A673 (cell line): ENCODE measurements at regions not wholly inside any gene's neighbourhood (a gene's known extent, or its start where the extent isn't known, plus 50 kb on each side); places are given as distances from the start of the nearest gene placed in this dataset.

Source experiments
- EZH2 ChIP-seq: fragments of 200-600 bp; sonication (generic); IDR thresholded peaks from 2 replicates; pipeline ENCODE4 v1.6.1; 2017; ENCODE audit warnings: borderline replicate concordance, low read depth, mild to moderate bottlenecking, mixed read lengths, antibody characterized with exemption, low read length; ENCODE audit not compliant: poor library complexity, severe bottlenecking
- TF ChIP-seq, protein P1 (sequence below): fragments of 300-800, 200-600 bp; sonication (generic); conservative IDR thresholded peaks from 2 replicates; pipeline ENCODE4 v1.5.1; 2017; ENCODE audit warnings: low read depth, mild to moderate bottlenecking, antibody characterized with exemption, low read length, moderate library complexity, mixed read lengths

DNA sequence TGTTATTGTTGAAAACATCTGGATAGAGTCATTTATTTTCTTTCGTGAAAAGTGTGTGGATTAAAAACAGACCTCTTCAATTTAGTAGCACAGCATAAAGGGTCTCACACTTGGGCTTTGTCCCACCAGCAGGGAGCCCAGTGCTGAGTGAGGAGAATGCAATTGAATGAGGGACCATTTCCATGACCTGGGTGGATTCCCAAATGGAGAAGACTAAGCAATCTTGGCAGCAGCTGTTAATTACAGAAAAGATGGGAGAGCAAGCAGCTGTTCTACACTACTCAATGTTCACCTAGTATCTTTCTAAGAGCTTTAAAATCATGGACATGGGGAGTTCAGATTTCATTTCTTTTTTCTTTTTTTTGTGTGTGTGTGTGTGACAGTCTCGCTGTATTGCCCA, 121.8 kb upstream of the FN1 start:
- TF ChIP-seq, protein P1, sequence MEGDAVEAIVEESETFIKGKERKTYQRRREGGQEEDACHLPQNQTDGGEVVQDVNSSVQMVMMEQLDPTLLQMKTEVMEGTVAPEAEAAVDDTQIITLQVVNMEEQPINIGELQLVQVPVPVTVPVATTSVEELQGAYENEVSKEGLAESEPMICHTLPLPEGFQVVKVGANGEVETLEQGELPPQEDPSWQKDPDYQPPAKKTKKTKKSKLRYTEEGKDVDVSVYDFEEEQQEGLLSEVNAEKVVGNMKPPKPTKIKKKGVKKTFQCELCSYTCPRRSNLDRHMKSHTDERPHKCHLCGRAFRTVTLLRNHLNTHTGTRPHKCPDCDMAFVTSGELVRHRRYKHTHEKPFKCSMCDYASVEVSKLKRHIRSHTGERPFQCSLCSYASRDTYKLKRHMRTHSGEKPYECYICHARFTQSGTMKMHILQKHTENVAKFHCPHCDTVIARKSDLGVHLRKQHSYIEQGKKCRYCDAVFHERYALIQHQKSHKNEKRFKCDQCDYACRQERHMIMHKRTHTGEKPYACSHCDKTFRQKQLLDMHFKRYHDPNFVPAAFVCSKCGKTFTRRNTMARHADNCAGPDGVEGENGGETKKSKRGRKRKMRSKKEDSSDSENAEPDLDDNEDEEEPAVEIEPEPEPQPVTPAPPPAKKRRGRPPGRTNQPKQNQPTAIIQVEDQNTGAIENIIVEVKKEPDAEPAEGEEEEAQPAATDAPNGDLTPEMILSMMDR = no peak
- TF ChIP-seq EZH2 = no peak
